Breast epithelium (tissue), 3 donors: ENCODE measurements at regions not wholly inside any gene's neighbourhood (a gene's known extent, or its start where the extent isn't known, plus 50 kb on each side); places are given as distances from the start of the nearest gene placed in this dataset.

Source experiments
- CTCF ChIP-seq, 3 donors: fragments of 450-650 bp; IDR thresholded peaks; one replicate each; pipeline ENCODE4 v1.5.1; 2016 to 2017; ENCODE audit warnings: antibody characterized with exemption in 3 of 3, mild to moderate bottlenecking in 3 of 3, moderate library complexity in 3 of 3
- POLR2A ChIP-seq: fragments of 450-650 bp; IDR thresholded peaks from one replicate; pipeline ENCODE4 v1.6.1; 2016; ENCODE audit warnings: antibody characterized with exemption, mild to moderate bottlenecking, moderate library complexity

- TF ChIP-seq CTCF (IDR thresholded peaks at IDR 0.05) (no peak), POLR2A (no peak)
These were observed 643.6 kb upstream of the RORB start for GRCh38 chr9:73853549-73853948.
